GM18951 (cell line): ENCODE measurements at regions not wholly inside any gene's neighbourhood (a gene's known extent, or its start where the extent isn't known, plus 50 kb on each side); places are given as distances from the start of the nearest gene placed in this dataset.
"Not testable (repeated sequence)": the region's sequence is repeated elsewhere in the genome, so short reads cannot be mapped to it uniquely, and the experiment has no call there.

Experiments
- POLR2A ChIP-seq: IDR thresholded peaks from 4 replicates; pipeline ENCODE4 v1.6.1; 2011; ENCODE audit warnings: mild to moderate bottlenecking; ENCODE audit not compliant: insufficient read length, insufficient read depth; ENCODE audit errors: extremely low read depth
- in situ Hi-C: fragments of 300-500 bp; cut with MboI; formaldehyde crosslinking; loops from one replicate; pipeline ENCODE4 v1.12.0; 2022; ENCODE audit warnings: low sequenced_read_pairs, mixed read lengths, inconsistent platforms; ENCODE audit not compliant: unreplicated experiment

- in situ Hi-C loops = no loop called here
- no peak for TF ChIP-seq POLR2A
Observed at GRCh38 chr17:63189082-63189481, 223.0 kb downstream of the TANC2 start.

GRCh38 chr17:63189930-63190329 is 223.9 kb downstream of the TANC2 start:
- in situ Hi-C loops = no loop called here
- no peak for TF ChIP-seq POLR2A

- in situ Hi-C loops = no loop called here
- no peak for TF ChIP-seq POLR2A
Observed at GRCh38 chr17:63190821-63191370, 224.9 kb downstream of the TANC2 start.

GRCh38 chr17:63191610-63192009 is 225.6 kb downstream of the TANC2 start:
- in situ Hi-C loops = no loop called here
- no peak for TF ChIP-seq POLR2A

GRCh38 chr17:63193827-63194226 is 227.8 kb downstream of the TANC2 start:
- TF ChIP-seq POLR2A = no peak
- in situ Hi-C loops = no loop called here

GRCh38 chr17:63196772-63197335 is 230.8 kb downstream of the TANC2 start:
- in situ Hi-C loops = no loop called here
- TF ChIP-seq POLR2A = no peak

- TF ChIP-seq POLR2A = no peak
- in situ Hi-C loops = no loop called here
Observed at GRCh38 chr17:63203652-63204051, 237.6 kb downstream of the TANC2 start.

- in situ Hi-C loops = no loop called here
- TF ChIP-seq POLR2A = no peak
Observed at GRCh38 chr17:63221939-63222338, 224.2 kb downstream of the CYB561 start.

- in situ Hi-C loops = no loop called here
- TF ChIP-seq POLR2A = no peak
Observed at GRCh38 chr17:63222655-63223054, 223.5 kb downstream of the CYB561 start.

- TF ChIP-seq POLR2A = no peak
- in situ Hi-C loops = no loop called here
Observed at GRCh38 chr17:63223212-63223911, 222.7 kb downstream of the CYB561 start.

GRCh38 chr17:63224644-63225043 is 221.5 kb downstream of the CYB561 start:
- no peak for TF ChIP-seq POLR2A
- in situ Hi-C loops = no loop called here

GRCh38 chr17:63226720-63227119 is 219.4 kb downstream of the CYB561 start:
- in situ Hi-C loops = not testable (repeated sequence)

- in situ Hi-C loops = not testable (repeated sequence)
Observed at GRCh38 chr17:63231015-63231620, 215.0 kb downstream of the CYB561 start.
